ENCODE measurements at regions not wholly inside any gene's neighbourhood (a gene's known extent, or its start where the extent isn't known, plus 50 kb on each side); places are given as distances from the start of the nearest gene placed in this dataset.
"Not testable (repeated sequence)": the region's sequence is repeated elsewhere in the genome, so short reads cannot be mapped to it uniquely, and the experiment has no call there.

GRCh38 chr2:8333177-8333831 is 348.6 kb upstream of the ID2 start:
- DNase-seq, result no peak

- DNase-seq, result not testable (repeated sequence)
Observed at GRCh38 chr2:8333832-8334187, 348.0 kb upstream of the ID2 start.

GRCh38 chr2:8334866-8335325 is 347.0 kb upstream of the ID2 start:
- DNase-seq, result peak in 1 of 2 donors; percentile 20

- no peak for DNase-seq
Observed at GRCh38 chr2:8335801-8336200, 346.1 kb upstream of the ID2 start.

- DNase-seq, result peak in 1 of 2 donors; percentile 43
Observed at GRCh38 chr2:8337321-8337720, 344.5 kb upstream of the ID2 start.

- DNase-seq, result no peak
Observed at GRCh38 chr2:8342407-8342806, 339.4 kb upstream of the ID2 start.

GRCh38 chr2:8343031-8343430 is 338.8 kb upstream of the ID2 start:
- DNase-seq, result no peak

GRCh38 chr2:8344144-8345097 is 337.4 kb upstream of the ID2 start:
- no peak for DNase-seq

- no peak for DNase-seq
Observed at GRCh38 chr2:8345200-8345599, 336.7 kb upstream of the ID2 start.

GRCh38 chr2:8346208-8346607 is 335.6 kb upstream of the ID2 start:
- peak in 1 of 2 donors; percentile 25 for DNase-seq

- no peak for DNase-seq
Observed at GRCh38 chr2:8346706-8347430, 335.0 kb upstream of the ID2 start.

GRCh38 chr2:8348911-8349310 is 332.9 kb upstream of the ID2 start:
- not testable (repeated sequence) for DNase-seq

GRCh38 chr2:8352296-8352695 is 329.6 kb upstream of the ID2 start:
- DNase-seq, result no peak

- DNase-seq, result no peak
Observed at GRCh38 chr2:8352989-8353388, 328.9 kb upstream of the ID2 start.

GRCh38 chr2:8355102-8355859 is 326.6 kb upstream of the ID2 start:
- DNase-seq, result no peak

GRCh38 chr2:8357738-8358518 is 323.9 kb upstream of the ID2 start:
- DNase-seq, result no peak

GRCh38 chr2:8361930-8362329 is 319.9 kb upstream of the ID2 start:
- DNase-seq, result no peak

- no peak for DNase-seq
Observed at GRCh38 chr2:8363161-8363560, 318.7 kb upstream of the ID2 start.

GRCh38 chr2:8364668-8365067 is 317.2 kb upstream of the ID2 start:
- DNase-seq, result no peak

GRCh38 chr2:8365331-8365910 is 316.4 kb upstream of the ID2 start:
- no peak for DNase-seq

- DNase-seq, result no peak
Observed at GRCh38 chr2:8367833-8368232, 314.0 kb upstream of the ID2 start.
